HG02973 (cell line): ENCODE measurements at regions not wholly inside any gene's neighbourhood (a gene's known extent, or its start where the extent isn't known, plus 50 kb on each side); places are given as distances from the start of the nearest gene placed in this dataset.

Experiments
- ATAC-seq: cut with Tn5 transposase; IDR thresholded peaks from one replicate; pipeline ENCODE4 v1.9.1; 2021; ENCODE audit warnings: moderate library complexity; ENCODE audit not compliant: unreplicated experiment

DNA sequence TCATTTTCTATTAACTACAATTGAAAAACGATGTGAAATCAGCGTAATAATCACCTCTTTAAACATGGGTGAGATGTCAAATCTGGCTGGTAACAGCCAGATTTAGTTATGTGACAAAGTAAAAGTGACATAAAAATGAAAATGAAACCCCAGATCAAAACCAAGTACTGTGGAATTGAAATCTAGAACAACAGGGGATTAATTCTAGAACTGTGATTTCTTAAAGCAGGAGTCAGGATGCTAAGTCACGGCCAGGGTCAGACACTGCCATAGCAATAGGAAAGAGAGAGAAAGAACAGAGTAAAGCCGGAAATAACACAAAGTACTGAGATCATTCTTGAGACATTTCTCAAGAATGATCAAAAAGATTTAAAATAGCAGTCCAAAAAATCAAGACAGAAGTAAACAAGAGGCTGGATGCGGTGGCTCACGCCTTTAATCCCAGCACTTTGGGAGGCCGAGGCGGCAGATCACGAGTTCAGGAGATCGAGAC lies 1183.7 kb upstream of the NXPH2 start:
- ATAC-seq, result no peak

GRCh38 chr2:139949242-139949972 lies 1169.2 kb upstream of the NXPH2 start:
- ATAC-seq, result no peak

DNA sequence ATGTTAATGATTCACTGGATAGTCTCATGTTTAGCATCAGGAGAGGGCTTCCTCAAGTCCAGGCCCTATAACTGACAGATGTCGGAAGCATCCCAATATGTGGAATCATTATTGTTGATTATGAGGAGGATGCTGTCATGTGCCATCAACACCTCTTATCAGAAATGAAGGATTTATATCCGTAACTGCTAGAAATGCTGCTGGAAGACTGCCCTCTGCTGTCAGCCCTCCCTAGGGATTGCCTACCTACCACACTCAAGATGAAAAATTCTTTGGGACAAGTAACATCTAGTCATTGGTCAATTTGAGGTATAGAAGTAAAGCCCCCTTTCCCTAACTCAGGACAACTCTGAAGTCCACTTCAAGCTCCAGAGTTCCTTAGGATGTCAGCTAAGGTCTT lies 1166.5 kb upstream of the NXPH2 start:
- ATAC-seq, result no peak

GRCh38 chr2:139940686-139941085 lies 1160.5 kb upstream of the NXPH2 start:
- ATAC-seq, result no peak

- ATAC-seq, result no peak
These were observed 1145.7 kb upstream of the NXPH2 start for GRCh38 chr2:139925903-139926302.

GRCh38 chr2:139924070-139924469 lies 1143.9 kb upstream of the NXPH2 start:
- no peak for ATAC-seq

DNA sequence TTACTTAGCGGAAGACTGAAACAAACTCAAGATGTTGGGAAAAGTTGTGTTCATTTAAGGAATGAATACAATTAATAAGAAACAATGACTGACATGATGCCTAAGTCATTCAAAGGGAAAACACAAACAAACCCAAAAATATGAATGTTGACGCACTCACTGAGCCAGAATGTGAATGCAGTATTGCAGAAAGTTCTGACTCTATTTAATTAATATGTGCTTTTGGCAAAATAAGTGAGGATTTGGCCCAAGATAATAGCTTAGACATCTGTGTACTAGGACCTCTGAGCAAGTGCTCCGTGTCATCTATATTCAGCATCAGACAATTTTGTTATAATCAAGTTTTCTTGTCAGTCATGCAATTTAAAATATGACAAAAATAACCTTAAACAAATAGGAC lies 1138.8 kb upstream of the NXPH2 start:
- no peak for ATAC-seq

- no peak for ATAC-seq
These were observed 1137.6 kb upstream of the NXPH2 start for GRCh38 chr2:139917690-139918384.

- ATAC-seq, result no peak
These were observed 1136.6 kb upstream of the NXPH2 start for GRCh38 chr2:139916822-139917221.

DNA sequence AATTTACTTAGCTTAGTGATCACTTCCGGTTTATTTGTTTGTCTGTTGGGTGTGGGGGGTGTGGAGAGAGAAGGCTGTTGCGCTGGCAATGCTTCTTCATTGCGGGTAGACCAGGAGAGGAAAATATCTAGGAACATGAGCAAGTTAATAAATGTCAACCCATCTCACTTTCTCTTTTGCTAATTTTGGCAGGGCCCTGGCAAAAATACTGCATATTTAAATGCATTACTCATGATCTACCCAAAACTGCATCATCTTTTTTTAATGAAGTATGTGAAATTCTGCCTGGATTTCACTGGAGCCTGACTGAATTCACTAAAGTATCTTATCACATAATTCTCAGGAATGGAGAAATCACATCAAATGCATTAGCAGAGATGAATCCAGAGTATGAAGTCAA lies 1131.0 kb upstream of the NXPH2 start:
- no peak for ATAC-seq

DNA sequence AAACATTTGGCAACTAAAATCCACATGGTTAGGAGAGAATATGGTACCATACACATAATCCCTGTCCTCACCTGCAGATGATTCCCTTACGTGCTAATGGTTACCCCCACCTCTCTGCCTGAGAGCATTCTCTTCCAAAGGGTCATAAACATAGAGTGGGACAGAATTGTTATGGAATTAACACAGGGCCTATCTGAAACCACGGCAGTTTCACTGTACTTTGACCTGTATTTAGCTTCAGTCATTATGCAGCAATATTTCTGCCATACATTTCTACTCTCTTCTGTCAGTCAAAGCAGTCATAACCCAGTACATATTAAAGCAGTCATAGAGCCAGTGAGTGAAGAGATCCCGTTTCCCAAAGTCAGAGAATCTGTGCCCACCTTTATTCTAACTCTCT lies 1128.9 kb upstream of the NXPH2 start:
- no peak for ATAC-seq

DNA sequence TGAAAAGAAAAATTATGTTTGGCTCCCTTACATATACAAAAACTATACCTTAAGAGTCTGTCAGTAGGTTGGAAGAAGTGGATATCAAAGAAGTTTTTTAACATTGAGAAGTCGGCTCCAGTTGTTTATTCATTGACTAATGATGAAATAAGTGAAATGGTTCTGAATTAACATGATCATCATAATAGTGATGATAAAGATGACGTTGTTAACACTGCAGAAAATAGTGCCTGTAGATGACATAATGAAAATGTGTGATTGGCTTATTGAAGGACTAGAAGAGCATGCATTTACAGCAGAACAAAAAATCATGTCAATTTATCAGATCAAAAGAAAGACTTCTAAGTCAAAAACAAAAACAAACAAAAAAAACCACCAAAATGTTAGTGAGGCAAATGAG lies 1125.4 kb upstream of the NXPH2 start:
- ATAC-seq, result no peak

- ATAC-seq, result no peak
These were observed 1111.4 kb upstream of the NXPH2 start for GRCh38 chr2:139891636-139892035.

- ATAC-seq, result no peak
These were observed 1105.8 kb upstream of the NXPH2 start for GRCh38 chr2:139885921-139886498.

DNA sequence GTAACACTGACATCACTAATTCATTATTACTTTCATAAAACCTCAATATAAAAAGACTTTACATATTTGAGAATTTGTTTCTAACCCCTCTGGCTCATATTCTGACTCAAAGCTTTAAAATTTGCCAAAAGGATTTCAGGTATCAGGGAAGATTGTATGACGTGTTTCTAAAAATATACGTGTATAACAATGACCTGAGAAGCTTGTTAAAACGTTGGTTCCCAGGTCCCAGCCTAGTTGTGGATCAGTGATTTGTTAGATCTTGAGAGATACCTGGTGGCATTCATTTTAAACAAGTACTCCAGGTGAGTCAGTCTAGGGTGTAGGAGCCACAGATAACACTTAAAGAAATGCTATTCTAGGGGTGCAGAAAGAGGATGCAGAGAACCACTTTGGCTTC lies 1096.8 kb upstream of the NXPH2 start:
- no peak for ATAC-seq

GRCh38 chr2:139876321-139876720 lies 1096.1 kb upstream of the NXPH2 start:
- no peak for ATAC-seq

- ATAC-seq, result no peak
These were observed 1092.3 kb upstream of the NXPH2 start for GRCh38 chr2:139872503-139872902.

- no peak for ATAC-seq
These were observed 1091.8 kb upstream of the NXPH2 start for GRCh38 chr2:139872032-139872431.

DNA sequence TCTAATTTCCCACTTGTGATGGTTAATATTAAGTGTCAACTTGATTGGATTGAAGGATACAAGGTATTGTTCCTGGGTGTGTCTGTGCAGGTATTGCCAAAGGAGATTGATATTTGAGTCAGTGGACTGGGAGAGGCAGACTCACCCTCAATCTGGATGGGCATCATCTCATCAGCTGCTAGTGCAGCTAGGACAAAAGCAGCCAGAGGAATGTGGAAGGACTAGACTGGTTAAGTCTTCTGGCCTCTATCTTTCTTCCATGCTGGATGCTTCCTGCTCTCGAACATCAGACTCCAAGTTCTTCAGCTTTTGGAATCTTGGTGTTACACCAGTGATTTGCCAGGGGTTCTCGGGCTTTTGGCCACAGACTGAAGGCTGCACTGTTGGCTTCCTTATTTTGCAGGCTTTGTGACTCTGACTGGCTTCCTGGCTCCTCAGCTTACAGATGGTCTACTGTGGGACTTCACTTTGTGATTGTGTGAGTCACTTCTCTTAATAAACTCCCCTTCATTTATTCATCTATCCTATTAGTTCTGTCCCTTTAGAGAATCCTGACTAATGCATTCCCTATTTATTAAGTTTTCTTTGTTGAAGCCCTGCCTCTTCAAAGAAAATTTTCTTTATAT lies 1087.5 kb upstream of the NXPH2 start:
- ATAC-seq, result no peak

GRCh38 chr2:139864821-139865302 lies 1084.7 kb upstream of the NXPH2 start:
- ATAC-seq, result no peak

DNA sequence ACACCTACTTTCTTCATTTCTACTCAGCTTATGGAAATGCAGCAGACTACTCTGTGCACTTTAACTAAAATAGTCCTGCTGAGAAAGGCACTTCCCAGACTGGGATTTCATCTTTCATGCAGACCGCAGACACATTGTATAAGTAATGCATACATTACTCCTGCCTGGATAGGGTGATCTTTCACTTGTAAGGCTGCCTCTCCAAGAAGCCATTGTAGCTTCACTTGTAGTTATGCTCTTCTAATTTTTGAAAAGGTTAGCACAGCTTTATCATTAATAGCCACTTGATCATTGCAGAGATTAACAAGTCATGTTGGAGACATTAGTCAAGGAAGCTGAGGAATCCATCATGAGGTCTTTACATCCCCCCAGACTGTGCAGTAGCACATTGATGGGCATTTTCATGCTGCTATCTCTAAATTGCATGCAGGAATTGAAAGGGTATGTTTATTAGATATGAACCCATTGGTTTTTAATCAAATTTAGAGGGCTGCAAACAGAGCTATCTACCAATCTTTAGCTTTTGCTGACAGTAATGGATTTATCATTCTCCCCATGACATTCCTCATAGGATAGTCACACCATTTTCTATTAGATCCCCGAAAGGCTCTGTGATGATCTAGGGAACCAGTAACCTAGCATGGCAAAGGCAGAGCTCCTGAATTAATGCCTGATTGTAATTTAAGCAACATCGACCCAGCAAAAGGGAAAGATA lies 1074.7 kb upstream of the NXPH2 start:
- ATAC-seq, result no peak
